HEK293 (cell line): ENCODE measurements at regions not wholly inside any gene's neighbourhood (a gene's known extent, or its start where the extent isn't known, plus 50 kb on each side); places are given as distances from the start of the nearest gene placed in this dataset.

Experiments
- ZNF423 ChIP-seq: fragments of 450-650 bp; formaldehyde crosslinking; IDR thresholded peaks from 2 replicates; pipeline ENCODE4 v1.5.1; 2016; ENCODE audit warnings: missing biosample characterization, missing genetic modification characterization
- TF ChIP-seq, protein P1 (sequence below): fragments of 450-650 bp; formaldehyde crosslinking; IDR thresholded peaks from 2 replicates; pipeline ENCODE4 v1.5.1; 2016; ENCODE audit warnings: missing biosample characterization, missing genetic modification characterization
- TF ChIP-seq, protein P2 (sequence below): fragments of 450-650 bp; formaldehyde crosslinking; conservative IDR thresholded peaks from 2 replicates; pipeline ENCODE4 v1.5.1; 2016; ENCODE audit warnings: low read depth, missing biosample characterization, missing genetic modification characterization

DNA sequence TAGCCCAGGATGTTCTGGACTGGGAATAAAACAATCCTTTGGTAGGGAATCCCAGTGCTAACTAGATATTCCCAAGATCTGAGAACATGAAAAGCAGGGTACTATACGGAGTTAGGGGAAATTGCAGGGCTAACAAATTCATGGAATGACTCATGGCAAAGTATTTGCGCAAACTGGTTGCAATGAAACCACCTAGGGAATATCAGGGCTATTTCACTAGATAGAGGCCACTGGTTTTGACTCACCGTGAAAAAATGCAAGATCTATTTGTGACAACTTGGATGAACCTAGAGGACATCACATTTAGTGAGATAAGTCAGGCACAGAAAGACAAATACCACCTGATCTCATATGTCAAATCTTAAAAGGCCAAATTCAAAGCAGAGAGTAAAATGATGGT lies 233.3 kb downstream of the MBD2 start:
- TF ChIP-seq ZNF423 (tag by site-specific recombination) = no peak
- TF ChIP-seq, protein P1, sequence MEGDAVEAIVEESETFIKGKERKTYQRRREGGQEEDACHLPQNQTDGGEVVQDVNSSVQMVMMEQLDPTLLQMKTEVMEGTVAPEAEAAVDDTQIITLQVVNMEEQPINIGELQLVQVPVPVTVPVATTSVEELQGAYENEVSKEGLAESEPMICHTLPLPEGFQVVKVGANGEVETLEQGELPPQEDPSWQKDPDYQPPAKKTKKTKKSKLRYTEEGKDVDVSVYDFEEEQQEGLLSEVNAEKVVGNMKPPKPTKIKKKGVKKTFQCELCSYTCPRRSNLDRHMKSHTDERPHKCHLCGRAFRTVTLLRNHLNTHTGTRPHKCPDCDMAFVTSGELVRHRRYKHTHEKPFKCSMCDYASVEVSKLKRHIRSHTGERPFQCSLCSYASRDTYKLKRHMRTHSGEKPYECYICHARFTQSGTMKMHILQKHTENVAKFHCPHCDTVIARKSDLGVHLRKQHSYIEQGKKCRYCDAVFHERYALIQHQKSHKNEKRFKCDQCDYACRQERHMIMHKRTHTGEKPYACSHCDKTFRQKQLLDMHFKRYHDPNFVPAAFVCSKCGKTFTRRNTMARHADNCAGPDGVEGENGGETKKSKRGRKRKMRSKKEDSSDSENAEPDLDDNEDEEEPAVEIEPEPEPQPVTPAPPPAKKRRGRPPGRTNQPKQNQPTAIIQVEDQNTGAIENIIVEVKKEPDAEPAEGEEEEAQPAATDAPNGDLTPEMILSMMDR (tag by site-specific recombination) = no peak
- TF ChIP-seq, protein P2, sequence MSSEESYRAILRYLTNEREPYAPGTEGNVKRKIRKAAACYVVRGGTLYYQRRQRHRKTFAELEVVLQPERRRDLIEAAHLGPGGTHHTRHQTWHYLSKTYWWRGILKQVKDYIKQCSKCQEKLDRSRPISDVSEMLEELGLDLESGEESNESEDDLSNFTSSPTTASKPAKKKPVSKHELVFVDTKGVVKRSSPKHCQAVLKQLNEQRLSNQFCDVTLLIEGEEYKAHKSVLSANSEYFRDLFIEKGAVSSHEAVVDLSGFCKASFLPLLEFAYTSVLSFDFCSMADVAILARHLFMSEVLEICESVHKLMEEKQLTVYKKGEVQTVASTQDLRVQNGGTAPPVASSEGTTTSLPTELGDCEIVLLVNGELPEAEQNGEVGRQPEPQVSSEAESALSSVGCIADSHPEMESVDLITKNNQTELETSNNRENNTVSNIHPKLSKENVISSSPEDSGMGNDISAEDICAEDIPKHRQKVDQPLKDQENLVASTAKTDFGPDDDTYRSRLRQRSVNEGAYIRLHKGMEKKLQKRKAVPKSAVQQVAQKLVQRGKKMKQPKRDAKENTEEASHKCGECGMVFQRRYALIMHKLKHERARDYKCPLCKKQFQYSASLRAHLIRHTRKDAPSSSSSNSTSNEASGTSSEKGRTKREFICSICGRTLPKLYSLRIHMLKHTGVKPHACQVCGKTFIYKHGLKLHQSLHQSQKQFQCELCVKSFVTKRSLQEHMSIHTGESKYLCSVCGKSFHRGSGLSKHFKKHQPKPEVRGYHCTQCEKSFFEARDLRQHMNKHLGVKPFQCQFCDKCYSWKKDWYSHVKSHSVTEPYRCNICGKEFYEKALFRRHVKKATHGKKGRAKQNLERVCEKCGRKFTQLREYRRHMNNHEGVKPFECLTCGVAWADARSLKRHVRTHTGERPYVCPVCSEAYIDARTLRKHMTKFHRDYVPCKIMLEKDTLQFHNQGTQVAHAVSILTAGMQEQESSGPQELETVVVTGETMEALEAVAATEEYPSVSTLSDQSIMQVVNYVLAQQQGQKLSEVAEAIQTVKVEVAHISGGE = no peak
